ENCODE measurements at regions not wholly inside any gene's neighbourhood (a gene's known extent, or its start where the extent isn't known, plus 50 kb on each side); places are given as distances from the start of the nearest gene placed in this dataset.

- intact Hi-C loops (cut with DNase I): no loop called here
- no peak for DNase-seq (ENCODE audit: low spot score)
These were observed 714.8 kb downstream of the EPM2A start for GRCh38 chr6:145020543-145020942.

GRCh38 chr6:145022199-145022796 is 713.0 kb downstream of the EPM2A start:
- no peak for DNase-seq (ENCODE audit: low spot score)
- intact Hi-C loops (cut with DNase I): no loop called here

- DNase-seq (ENCODE audit: low spot score): no peak
- intact Hi-C loops (cut with DNase I): no loop called here
These were observed 712.1 kb downstream of the EPM2A start for GRCh38 chr6:145023116-145023726.

- DNase-seq (ENCODE audit: low spot score): no peak
- intact Hi-C loops (cut with DNase I): no loop called here
These were observed 709.8 kb downstream of the EPM2A start for GRCh38 chr6:145025488-145025887.

GRCh38 chr6:145026267-145026679 is 709.0 kb downstream of the EPM2A start:
- no peak for DNase-seq (ENCODE audit: low spot score)
- intact Hi-C loops (cut with DNase I): no loop called here

- intact Hi-C loops (cut with DNase I): no loop called here
These were observed 707.0 kb downstream of the EPM2A start for GRCh38 chr6:145028144-145028818.

GRCh38 chr6:145031001-145031400 is 704.3 kb downstream of the EPM2A start:
- intact Hi-C loops (cut with DNase I): no loop called here
- no peak for DNase-seq (ENCODE audit: low spot score)

More at GRCh38 chr6:145028144-145028818, 707.0 kb downstream of the EPM2A start:
- DNase-seq (ENCODE audit: low spot score): no peak

GRCh38 chr6:145031962-145032361 is 703.4 kb downstream of the EPM2A start:
- intact Hi-C loops (cut with DNase I): no loop called here
- DNase-seq (ENCODE audit: low spot score): no peak

- intact Hi-C loops (cut with DNase I): no loop called here
- DNase-seq (ENCODE audit: low spot score): no peak
These were observed 702.7 kb downstream of the EPM2A start for GRCh38 chr6:145032562-145033145.

GRCh38 chr6:145034664-145035063 is 700.7 kb downstream of the EPM2A start:
- no peak for DNase-seq (ENCODE audit: low spot score)
- intact Hi-C loops (cut with DNase I): no loop called here

GRCh38 chr6:145036236-145036635 is 699.1 kb downstream of the EPM2A start:
- DNase-seq (ENCODE audit: low spot score): no peak
- intact Hi-C loops (cut with DNase I): no loop called here

GRCh38 chr6:145036848-145037567 is 698.3 kb downstream of the EPM2A start:
- no peak for DNase-seq (ENCODE audit: low spot score)
- intact Hi-C loops (cut with DNase I): no loop called here

GRCh38 chr6:145042559-145042958 is 692.8 kb downstream of the EPM2A start:
- no peak for DNase-seq (ENCODE audit: low spot score)
- intact Hi-C loops (cut with DNase I): no loop called here

- no peak for DNase-seq (ENCODE audit: low spot score)
- intact Hi-C loops (cut with DNase I): no loop called here
These were observed 691.3 kb downstream of the EPM2A start for GRCh38 chr6:145043926-145044500.

GRCh38 chr6:145044641-145045246 is 690.6 kb downstream of the EPM2A start:
- DNase-seq (ENCODE audit: low spot score): no peak

GRCh38 chr6:145045582-145045981 is 689.7 kb downstream of the EPM2A start:
- intact Hi-C loops (cut with DNase I): no loop called here
- DNase-seq (ENCODE audit: low spot score): no peak

More at GRCh38 chr6:145044641-145045246, 690.6 kb downstream of the EPM2A start:
- intact Hi-C loops (cut with DNase I): no loop called here

- intact Hi-C loops (cut with DNase I): no loop called here
These were observed 687.4 kb downstream of the EPM2A start for GRCh38 chr6:145047891-145048290.

GRCh38 chr6:145051661-145052060 is 683.7 kb downstream of the EPM2A start:
- DNase-seq (ENCODE audit: low spot score): no peak
- intact Hi-C loops (cut with DNase I): no loop called here

More at GRCh38 chr6:145047891-145048290, 687.4 kb downstream of the EPM2A start:
- no peak for DNase-seq (ENCODE audit: low spot score)

- no peak for DNase-seq (ENCODE audit: low spot score)
- intact Hi-C loops (cut with DNase I): no loop called here
These were observed 679.8 kb downstream of the EPM2A start for GRCh38 chr6:145055567-145055966.
